A549 (cell line): ENCODE measurements at regions not wholly inside any gene's neighbourhood (a gene's known extent, or its start where the extent isn't known, plus 50 kb on each side); places are given as distances from the start of the nearest gene placed in this dataset.

Source experiments
- ATAC-seq, 2 experiments: fragments of 200-7000 bp in 1 of 2; fragments of >200 bp in 1 of 2; cut with Nextera tagmentation in 1 of 2; cut with Tn5 transposase in 1 of 2; 3 replicates each; pipeline versions ENCODE4 v1.8.0 to v1.9.1; 2018 to 2020; ENCODE audit warnings: mild to moderate bottlenecking in 1 of 2, moderate library complexity in 1 of 2
- CTCF ChIA-PET: fragments of 300-600 bp; sonication (Branson Sonifier 250); formaldehyde crosslinking; extraction: SDS; loops from one replicate; lab custom pipeline; 2021; ENCODE audit warnings: antibody characterized with exemption, inconsistent platforms; lab: Yijun Ruan, JAX
- POLR2A ChIA-PET: fragments of 350-600 bp; formaldehyde crosslinking; extraction: SDS; loops from one replicate; lab custom pipeline; 2021; ENCODE audit warnings: antibody characterized with exemption, inconsistent platforms; lab: Yijun Ruan, JAX
- DNase-seq, 2 experiments: peaks; one replicate each; pipeline versions ENCODE4 v3.0.0 to v3.0.0-alpha.2; 2011 to 2016; ENCODE audit warnings: low read depth in 1 of 2, low spot score in 1 of 2
- FAIRE-seq: peaks from 2 replicates; lab custom pipeline; 2011; peaks lifted over from hg19 to GRCh38; lab: Jason Lieb, UNC
- H3K27ac ChIP-seq, 2 experiments: fragments of >200 bp; sonication (Bioruptor Twin); formaldehyde crosslinking; 3 replicates each; pipeline ENCODE4 v1.5.1; 2016 to 2017
- H3K4me1 ChIP-seq: fragments of >200 bp; sonication (Bioruptor Twin); formaldehyde crosslinking; 3 replicates; pipeline ENCODE4 v1.6.1; 2016
- H3K4me2 ChIP-seq: fragments of >200 bp; sonication (Bioruptor Twin); formaldehyde crosslinking; 3 replicates; pipeline ENCODE4 v1.6.1; 2016
- H3K4me3 ChIP-seq: fragments of >200 bp; sonication (Bioruptor Twin); formaldehyde crosslinking; 3 replicates; pipeline ENCODE4 v1.5.1; 2016
- H3K9me3 ChIP-seq: fragments of >200 bp; sonication (Bioruptor Twin); formaldehyde crosslinking; 3 replicates; pipeline ENCODE4 v1.6.1; 2016
- ATOH8 ChIP-seq: fragments of 250-450 bp; sonication (Bioruptor Pico); IDR thresholded peaks from 2 replicates; pipeline ENCODE4 v1.5.0; 2020; ENCODE audit warnings: low read depth, mild to moderate bottlenecking, moderate library complexity
- BCL3 ChIP-seq: fragments of >200 bp; sonication (Bioruptor Twin); formaldehyde crosslinking; IDR thresholded peaks from 3 replicates; pipeline ENCODE4 v1.6.1; 2016
- CBX2 ChIP-seq: fragments of 200-600 bp; sonication (generic); IDR thresholded peaks from 2 replicates; pipeline ENCODE4 v1.6.1; 2016; ENCODE audit warnings: low read depth, mild to moderate bottlenecking, borderline replicate concordance
- CBX8 ChIP-seq: fragments of 200-600 bp; sonication (generic); IDR thresholded peaks from 2 replicates; pipeline ENCODE4 v1.6.1; 2016
- CEBPB ChIP-seq, 2 experiments: fragments of >200 bp in 1 of 2; sonication (Bioruptor Twin) in 1 of 2; formaldehyde crosslinking in 1 of 2; IDR thresholded peaks; 2 replicates each; pipeline ENCODE4 v1.6.1; 2012 to 2016
- EHF ChIP-seq: fragments of 250-450 bp; sonication (Bioruptor Pico); IDR thresholded peaks from 2 replicates; pipeline ENCODE4 v1.5.0; 2020; ENCODE audit warnings: mild to moderate bottlenecking
- FOXS1 ChIP-seq: fragments of 250-450 bp; sonication (Bioruptor Pico); IDR thresholded peaks from 2 replicates; pipeline ENCODE4 v1.5.0; 2020; ENCODE audit warnings: mild to moderate bottlenecking, moderate library complexity
- GATA3 ChIP-seq: IDR thresholded peaks from 2 replicates; pipeline ENCODE4 v1.6.1; 2012; ENCODE audit warnings: borderline replicate concordance
- HDAC2 ChIP-seq: fragments of 200-600 bp; sonication (generic); IDR thresholded peaks from 2 replicates; pipeline ENCODE4 v1.6.1; 2016
- HOXA7 ChIP-seq: fragments of 250-450 bp; sonication (Bioruptor Pico); IDR thresholded peaks from 2 replicates; pipeline ENCODE4 v1.5.0; 2020; ENCODE audit warnings: mild to moderate bottlenecking, moderate library complexity
- JUN ChIP-seq, 2 experiments: fragments of >200 bp; sonication (Bioruptor Twin); formaldehyde crosslinking; IDR thresholded peaks; 2 replicates in 1 of 2; 3 replicates in 1 of 2; pipeline ENCODE4 v1.6.1; 2016 to 2017
- KDM5A ChIP-seq: fragments of 200-600 bp; sonication (generic); IDR thresholded peaks from 2 replicates; pipeline ENCODE4 v1.6.1; 2016; ENCODE audit warnings: antibody characterized with exemption, mild to moderate bottlenecking
- MAZ ChIP-seq: fragments of 150-350 bp; IDR thresholded peaks from 2 replicates; pipeline ENCODE4 v1.6.1; 2014; ENCODE audit warnings: antibody characterized with exemption, low read depth, low read length, borderline replicate concordance
- MYC ChIP-seq: IDR thresholded peaks from 2 replicates; pipeline ENCODE4 v1.6.1; 2012; ENCODE audit warnings: mild to moderate bottlenecking, inconsistent platforms, low read length, improper control_type of control experiment, borderline replicate concordance
- NR3C1 ChIP-seq: fragments of >200 bp; sonication (Bioruptor Twin); formaldehyde crosslinking; IDR thresholded peaks from 3 replicates; pipeline ENCODE4 v1.6.1; 2017
- PBX3 ChIP-seq: IDR thresholded peaks from 2 replicates; pipeline ENCODE4 v1.6.1; 2012
- RFX5 ChIP-seq: fragments of 450-650 bp; IDR thresholded peaks from 2 replicates; pipeline ENCODE4 v1.7.1; 2014; ENCODE audit warnings: antibody characterized with exemption, mild to moderate bottlenecking, moderate library complexity
- TFCP2L1 ChIP-seq: fragments of 250-450 bp; sonication (Bioruptor Pico); IDR thresholded peaks from 2 replicates; pipeline ENCODE4 v1.5.0; 2021; ENCODE audit warnings: mild to moderate bottlenecking
- TP53 ChIP-seq: fragments of 250-450 bp; sonication (Bioruptor Pico); IDR thresholded peaks from 2 replicates; pipeline ENCODE4 v1.5.0; 2021; ENCODE audit warnings: mild to moderate bottlenecking, moderate library complexity
- ZNF302 ChIP-seq: fragments of 250-450 bp; sonication (Bioruptor Pico); IDR thresholded peaks from 2 replicates; pipeline ENCODE4 v1.9.0; 2021; ENCODE audit warnings: inconsistent platforms, mild to moderate bottlenecking, moderate library complexity
- ZSCAN20 ChIP-seq: fragments of 250-450 bp; sonication (Bioruptor Pico); IDR thresholded peaks from 2 replicates; pipeline ENCODE4 v1.8.0; 2022; ENCODE audit warnings: mild to moderate bottlenecking, moderate library complexity
- WGBS: methylation state at CpG from one replicate; pipeline ENCODE4 v1.1.6; 2017; ENCODE audit errors: missing lambda C conversion rate; 5-methylcytosine and 5-hydroxymethylcytosine counted together
- TF ChIP-seq, protein P1 (sequence below): fragments of 450-650 bp; IDR thresholded peaks from 2 replicates; pipeline ENCODE4 v1.6.1; 2014; ENCODE audit warnings: antibody characterized with exemption
- TF ChIP-seq, protein P2 (sequence below): fragments of 250-450 bp; sonication (Bioruptor Pico); IDR thresholded peaks from 2 replicates; pipeline ENCODE4 v1.5.0; 2021; ENCODE audit warnings: mild to moderate bottlenecking, moderate library complexity, borderline replicate concordance

DNA sequence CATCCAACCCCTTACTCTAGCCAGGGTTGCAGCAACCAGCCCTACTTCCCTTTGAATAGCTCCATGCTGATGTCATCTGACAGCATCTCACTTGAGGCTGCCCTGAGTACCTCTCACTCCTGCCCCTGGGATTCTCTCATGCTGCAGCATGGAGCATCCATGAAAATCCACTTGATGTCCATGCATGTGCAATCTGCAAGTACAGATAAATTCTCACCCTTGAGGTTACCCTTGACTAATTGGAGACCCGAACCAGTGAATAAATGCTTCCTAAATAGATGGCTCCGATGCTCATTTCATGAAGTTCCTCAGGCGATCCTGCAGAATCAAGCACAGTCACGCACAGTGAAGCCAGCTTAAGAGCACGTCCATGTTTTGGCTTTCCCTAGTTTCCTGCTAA is 298.3 kb downstream of the RBM43 start:
- Histone ChIP-seq H3K9me3 (no peaks in the 10 kb centered on the region), H3K27ac (no peak overlapping the region), H3K4me3 (no peak overlapping the region), H3K4me1 (no peaks in the 10 kb centered on the region), H3K4me2 (no peak overlapping the region)
- TF ChIP-seq, protein P1, sequence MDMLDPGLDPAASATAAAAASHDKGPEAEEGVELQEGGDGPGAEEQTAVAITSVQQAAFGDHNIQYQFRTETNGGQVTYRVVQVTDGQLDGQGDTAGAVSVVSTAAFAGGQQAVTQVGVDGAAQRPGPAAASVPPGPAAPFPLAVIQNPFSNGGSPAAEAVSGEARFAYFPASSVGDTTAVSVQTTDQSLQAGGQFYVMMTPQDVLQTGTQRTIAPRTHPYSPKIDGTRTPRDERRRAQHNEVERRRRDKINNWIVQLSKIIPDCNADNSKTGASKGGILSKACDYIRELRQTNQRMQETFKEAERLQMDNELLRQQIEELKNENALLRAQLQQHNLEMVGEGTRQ, result no peak
- TF ChIP-seq BCL3, result no peak
- TF ChIP-seq KDM5A, result no peak
- no peak for TF ChIP-seq TFCP2L1
- no peak for DNase-seq
- ChIA-PET POLR2A (no interaction called here), CTCF (interaction anchor here (0.6 kb wide), 1 partner anchor 324 kb away, joined by 3 read pairs; no protein-coding TSS in a partner anchor)
- 13% methylated on average over 5 of the region's 5 CpGs for WGBS
- no peak for ATAC-seq
- no peak for FAIRE-seq

DNA sequence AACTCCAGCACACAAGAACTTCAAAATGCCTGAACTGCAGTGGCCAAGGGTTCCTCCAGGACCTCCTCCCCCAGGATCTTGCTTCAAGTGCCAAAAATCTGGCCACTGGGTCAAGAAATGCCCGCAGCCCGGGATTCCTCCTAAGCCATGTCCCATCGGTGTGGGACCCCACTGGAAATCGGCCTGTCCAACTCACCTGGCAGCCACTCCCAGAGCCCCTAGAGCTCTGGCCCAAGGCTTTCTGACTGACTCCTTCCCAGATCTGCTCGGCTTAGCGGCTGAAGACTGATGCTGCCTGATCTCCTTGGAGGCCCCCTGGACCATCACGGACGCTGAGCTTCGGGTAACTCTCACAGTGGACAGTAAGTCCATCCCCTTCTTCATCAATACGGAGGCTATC is 306.4 kb downstream of the RBM43 start:
- ATAC-seq, result no peak
- no peak overlapping the region for H3K4me2 ChIP-seq
- H3K4me3 ChIP-seq, result no peak overlapping the region
- CTCF ChIA-PET, result no interaction called here
- H3K9me3 ChIP-seq, result no peaks in the 10 kb centered on the region
- H3K27ac ChIP-seq, result no peak overlapping the region
- no peak for FAIRE-seq
- TF ChIP-seq PBX3 (no peak), BCL3 (no peak), HDAC2 (no peak), CBX8 (no peak), GATA3 (no peak), MYC (no peak), TP53 (no peak), CEBPB (IDR thresholded peaks at IDR 0.05) (no peak), ATOH8 (CRISPR knock-in tag) (no peak), FOXS1 (CRISPR knock-in tag) (no peak), RFX5 (no peak), EHF (CRISPR knock-in tag) (no peak), JUN (IDR thresholded peaks at IDR 0.05) (no peak)
- TF ChIP-seq, protein P2, sequence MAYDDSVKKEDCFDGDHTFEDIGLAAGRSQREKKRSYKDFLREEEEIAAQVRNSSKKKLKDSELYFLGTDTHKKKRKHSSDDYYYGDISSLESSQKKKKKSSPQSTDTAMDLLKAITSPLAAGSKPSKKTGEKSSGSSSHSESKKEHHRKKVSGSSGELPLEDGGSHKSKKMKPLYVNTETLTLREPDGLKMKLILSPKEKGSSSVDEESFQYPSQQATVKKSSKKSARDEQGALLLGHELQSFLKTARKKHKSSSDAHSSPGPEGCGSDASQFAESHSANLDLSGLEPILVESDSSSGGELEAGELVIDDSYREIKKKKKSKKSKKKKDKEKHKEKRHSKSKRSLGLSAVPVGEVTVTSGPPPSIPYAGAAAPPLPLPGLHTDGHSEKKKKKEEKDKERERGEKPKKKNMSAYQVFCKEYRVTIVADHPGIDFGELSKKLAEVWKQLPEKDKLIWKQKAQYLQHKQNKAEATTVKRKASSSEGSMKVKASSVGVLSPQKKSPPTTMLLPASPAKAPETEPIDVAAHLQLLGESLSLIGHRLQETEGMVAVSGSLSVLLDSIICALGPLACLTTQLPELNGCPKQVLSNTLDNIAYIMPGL (CRISPR knock-in tag), result no peak
- POLR2A ChIA-PET, result no interaction called here
- H3K4me1 ChIP-seq, result no peaks in the 10 kb centered on the region
- WGBS, result 33% methylated on average over 8 of the region's 10 CpGs
- DNase-seq, result no peak

GRCh38 chr2:150946831-150947230 is 314.8 kb downstream of the RBM43 start:
- DNase-seq (no peak), ATAC-seq (no peak), FAIRE-seq (no peak)
- Histone ChIP-seq H3K27ac (no peak overlapping the region), H3K4me3 (no peak overlapping the region), H3K9me3 (no peaks in the 10 kb centered on the region), H3K4me2 (no peak overlapping the region), H3K4me1 (no peaks in the 10 kb centered on the region)
- no peak for TF ChIP-seq MAZ
- TF ChIP-seq NR3C1, result no peak
- TF ChIP-seq FOXS1 (CRISPR knock-in tag), result no peak
- no peak for TF ChIP-seq ZSCAN20 (CRISPR knock-in tag)
- no peak for TF ChIP-seq KDM5A
- TF ChIP-seq CBX2, result no peak
- TF ChIP-seq TFCP2L1, result no peak
- no peak for TF ChIP-seq HOXA7 (CRISPR knock-in tag)
- no peak for TF ChIP-seq RFX5
- no peak for TF ChIP-seq ZNF302 (CRISPR knock-in tag)
- ChIA-PET POLR2A (no interaction called here), CTCF (no interaction called here)
